ENCODE measurements at regions not wholly inside any gene's neighbourhood (a gene's known extent, or its start where the extent isn't known, plus 50 kb on each side); places are given as distances from the start of the nearest gene placed in this dataset.

DNA sequence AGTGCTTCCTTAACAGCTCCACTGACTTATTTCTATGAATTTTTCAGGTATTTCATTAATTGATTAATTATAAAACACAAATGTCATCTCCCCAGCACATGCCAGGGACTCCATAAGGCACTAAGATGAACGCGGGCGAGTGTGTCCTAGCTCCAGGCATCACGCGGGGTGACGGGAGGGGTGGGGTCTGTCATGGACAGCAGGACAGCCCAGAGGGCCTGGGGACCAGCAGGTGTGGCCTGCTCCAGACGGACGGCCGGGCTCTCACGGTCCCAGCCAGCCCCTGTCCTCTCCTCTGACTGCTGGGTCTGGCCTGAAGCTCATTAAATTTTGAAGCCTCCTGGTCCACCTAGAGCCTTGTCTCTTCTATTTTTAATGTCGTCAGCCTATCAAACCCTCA is 531.1 kb downstream of the BRD1 start:
- TF ChIP-seq RAD21 (IDR thresholded peaks at IDR 0.05; ENCODE audit: low read length) (no peak), CEBPB (IDR thresholded peaks at IDR 0.05; ENCODE audit: low read depth, low read length) (no peak), NFE2L2 (IDR thresholded peaks at IDR 0.05; ENCODE audit: low read depth, low read length) (no peak), POLR2A (IDR thresholded peaks at IDR 0.05; ENCODE audit: low read depth, low read length) (no peak), BHLHE40 (IDR thresholded peaks at IDR 0.05; ENCODE audit: low read depth, low read length) (no peak), MAFK (IDR thresholded peaks at IDR 0.05; ENCODE audit: low read depth, low read length) (no peak), MXI1 (IDR thresholded peaks at IDR 0.05; ENCODE audit: borderline replicate concordance, low read depth, low read length) (no peak)
- TF ChIP-seq, protein P1, sequence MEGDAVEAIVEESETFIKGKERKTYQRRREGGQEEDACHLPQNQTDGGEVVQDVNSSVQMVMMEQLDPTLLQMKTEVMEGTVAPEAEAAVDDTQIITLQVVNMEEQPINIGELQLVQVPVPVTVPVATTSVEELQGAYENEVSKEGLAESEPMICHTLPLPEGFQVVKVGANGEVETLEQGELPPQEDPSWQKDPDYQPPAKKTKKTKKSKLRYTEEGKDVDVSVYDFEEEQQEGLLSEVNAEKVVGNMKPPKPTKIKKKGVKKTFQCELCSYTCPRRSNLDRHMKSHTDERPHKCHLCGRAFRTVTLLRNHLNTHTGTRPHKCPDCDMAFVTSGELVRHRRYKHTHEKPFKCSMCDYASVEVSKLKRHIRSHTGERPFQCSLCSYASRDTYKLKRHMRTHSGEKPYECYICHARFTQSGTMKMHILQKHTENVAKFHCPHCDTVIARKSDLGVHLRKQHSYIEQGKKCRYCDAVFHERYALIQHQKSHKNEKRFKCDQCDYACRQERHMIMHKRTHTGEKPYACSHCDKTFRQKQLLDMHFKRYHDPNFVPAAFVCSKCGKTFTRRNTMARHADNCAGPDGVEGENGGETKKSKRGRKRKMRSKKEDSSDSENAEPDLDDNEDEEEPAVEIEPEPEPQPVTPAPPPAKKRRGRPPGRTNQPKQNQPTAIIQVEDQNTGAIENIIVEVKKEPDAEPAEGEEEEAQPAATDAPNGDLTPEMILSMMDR (conservative IDR thresholded peaks at IDR 0.05; ENCODE audit: low read depth, low read length), result no peak
- TF ChIP-seq, protein P2, sequence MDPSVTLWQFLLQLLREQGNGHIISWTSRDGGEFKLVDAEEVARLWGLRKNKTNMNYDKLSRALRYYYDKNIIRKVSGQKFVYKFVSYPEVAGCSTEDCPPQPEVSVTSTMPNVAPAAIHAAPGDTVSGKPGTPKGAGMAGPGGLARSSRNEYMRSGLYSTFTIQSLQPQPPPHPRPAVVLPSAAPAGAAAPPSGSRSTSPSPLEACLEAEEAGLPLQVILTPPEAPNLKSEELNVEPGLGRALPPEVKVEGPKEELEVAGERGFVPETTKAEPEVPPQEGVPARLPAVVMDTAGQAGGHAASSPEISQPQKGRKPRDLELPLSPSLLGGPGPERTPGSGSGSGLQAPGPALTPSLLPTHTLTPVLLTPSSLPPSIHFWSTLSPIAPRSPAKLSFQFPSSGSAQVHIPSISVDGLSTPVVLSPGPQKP (IDR thresholded peaks at IDR 0.05; ENCODE audit: borderline replicate concordance, low read depth, low read length), result no peak

Measured in IMR-90 (cell line).